Iris pigment epithelial cell (primary cell): ENCODE measurements at regions not wholly inside any gene's neighbourhood (a gene's known extent, or its start where the extent isn't known, plus 50 kb on each side); places are given as distances from the start of the nearest gene placed in this dataset.
"Not testable (repeated sequence)": the region's sequence is repeated elsewhere in the genome, so short reads cannot be mapped to it uniquely, and the experiment has no call there.

ENCODE experiments used
- DNase-seq: peaks from one replicate; pipeline ENCODE4 v3.0.0-alpha.2; 2011; ENCODE audit warnings: low read depth

GRCh38 chr4:100340512-100341485 lies 150.5 kb upstream of the DDIT4L start:
- DNase-seq, result peak; percentile 81

GRCh38 chr4:100339870-100340269 lies 149.6 kb upstream of the DDIT4L start:
- DNase-seq, result no peak

GRCh38 chr4:100333491-100333890 lies 143.2 kb upstream of the DDIT4L start:
- DNase-seq, result not testable (repeated sequence)

- DNase-seq, result peak; percentile 50
These were observed 127.0 kb upstream of the DDIT4L start for GRCh38 chr4:100317032-100317864.

- no peak for DNase-seq
These were observed 123.8 kb upstream of the DDIT4L start for GRCh38 chr4:100314057-100314456.

GRCh38 chr4:100312615-100313350 lies 122.5 kb upstream of the DDIT4L start:
- DNase-seq, result no peak

- peak; percentile 26 for DNase-seq
These were observed 120.9 kb upstream of the DDIT4L start for GRCh38 chr4:100311181-100311580.

GRCh38 chr4:100306018-100306417 lies 115.8 kb upstream of the DDIT4L start:
- DNase-seq, result peak; percentile 76

GRCh38 chr4:100302061-100303026 lies 112.1 kb upstream of the DDIT4L start:
- no peak for DNase-seq

GRCh38 chr4:100299046-100299840 lies 109.0 kb upstream of the DDIT4L start:
- DNase-seq, result peak; percentile 89

GRCh38 chr4:100295792-100296191 lies 105.5 kb upstream of the DDIT4L start:
- peak; percentile 85 for DNase-seq

- peak; percentile 71 for DNase-seq
These were observed 104.1 kb upstream of the DDIT4L start for GRCh38 chr4:100294356-100294755.

- peak; percentile 59 for DNase-seq
These were observed 100.3 kb upstream of the DDIT4L start for GRCh38 chr4:100290585-100290984.

GRCh38 chr4:100289946-100290345 lies 99.7 kb upstream of the DDIT4L start:
- peak; percentile 14 for DNase-seq

GRCh38 chr4:100289530-100289888 lies 99.2 kb upstream of the DDIT4L start:
- peak; percentile 25 for DNase-seq

- peak; percentile 72 for DNase-seq
These were observed 98.7 kb upstream of the DDIT4L start for GRCh38 chr4:100288811-100289529.

- DNase-seq, result peak; percentile 53
These were observed 97.9 kb upstream of the DDIT4L start for GRCh38 chr4:100288161-100288560.

GRCh38 chr4:100287534-100287933 lies 97.3 kb upstream of the DDIT4L start:
- no peak for DNase-seq

GRCh38 chr4:100286636-100287035 lies 96.4 kb upstream of the DDIT4L start:
- no peak for DNase-seq
